ENCODE measurements at regions not wholly inside any gene's neighbourhood (a gene's known extent, or its start where the extent isn't known, plus 50 kb on each side); places are given as distances from the start of the nearest gene placed in this dataset.

DNA sequence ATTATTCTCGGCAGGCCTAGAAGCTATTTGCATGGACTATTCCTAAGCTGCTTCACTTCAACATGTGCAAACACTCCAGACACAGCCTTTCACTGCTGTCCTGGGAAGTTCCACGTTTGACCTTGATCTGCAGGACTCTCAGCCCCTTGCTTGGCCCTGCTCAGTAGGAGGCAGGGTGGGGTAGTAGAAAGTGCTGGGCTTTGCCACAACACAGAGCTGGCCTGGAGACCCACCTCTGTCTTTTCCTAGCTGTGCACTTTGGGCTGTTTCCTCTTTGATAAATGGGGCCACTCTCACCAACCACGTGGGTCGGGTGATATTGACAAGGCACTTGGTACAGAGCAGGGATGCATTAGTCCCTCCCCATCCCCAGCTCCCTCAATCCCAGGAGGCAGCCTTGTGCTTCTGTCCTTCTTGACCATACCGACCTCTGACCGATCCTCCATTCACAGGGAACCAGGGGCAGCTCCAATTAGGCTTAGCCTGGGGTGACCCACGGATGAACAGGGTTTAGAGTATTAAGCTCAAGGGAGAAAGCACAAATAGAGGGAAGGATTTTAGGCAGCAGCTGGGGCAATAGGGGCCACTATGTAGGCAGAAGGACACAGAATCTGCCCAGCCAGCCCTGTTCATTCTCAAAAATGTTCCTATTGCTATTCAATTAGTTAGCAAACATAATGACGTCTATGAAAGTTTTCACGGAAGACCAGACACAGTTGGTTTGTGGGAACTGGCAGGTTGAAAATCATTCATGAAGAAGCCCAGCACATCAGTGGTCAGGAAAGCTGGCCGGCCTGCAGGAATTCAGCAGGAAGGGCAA lies 63.3 kb downstream of the SYNE3 start:
- Histone ChIP-seq H3K9me3 (ENCODE audit: low read length) (no peaks in the 10 kb centered on the region), H3K4me1 (ENCODE audit: insufficient read depth, low read length) (peaks cover 39% of the 10 kb centered on the region), H3K27me3 (ENCODE audit: control insufficient read depth in 1 of 2, insufficient read depth in 2 of 2, low read length in 2 of 2) (no peaks in the 10 kb centered on the region), H3K27ac (ENCODE audit: extremely low read length, insufficient read depth, low read length) (peak overlapping the region; percentile 81), H3K4me3 (replicated peaks in 1 of 3; ENCODE audit: insufficient read depth in 1 of 3, low read depth in 2 of 3, low read length in 3 of 3) (peak overlapping the region in 1 of 3 experiments; percentile 55; a peak in 2 of 6 replicates), H3K4me2 (ENCODE audit: low read depth, low read length) (peak overlapping the region; percentile 62), H4K20me1 (ENCODE audit: insufficient read depth, low read length) (no peaks in the 10 kb centered on the region), H3K36me3 (replicated peaks in 1 of 2; ENCODE audit: control insufficient read depth in 1 of 2, insufficient read depth in 2 of 2, low read length in 2 of 2) (peaks cover 2 to 18% of the 10 kb centered on the region in 2 experiments; a peak in 3 of 5 replicates), H3K79me2 (ENCODE audit: insufficient read depth, low read length) (no peaks in the 10 kb centered on the region), H3K9ac (ENCODE audit: insufficient read depth, low read depth, low read length) (0 out of 2 replicates have a peak overlapping the region, but pooled peaks have one; percentile 14), H2AFZ (ENCODE audit: low read length) (no peak overlapping the region)
- ATAC-seq (peak; percentile 91), FAIRE-seq (peak; percentile 92), DNase-seq (ENCODE audit: low spot score) (peak; percentile 74)
- 54% methylated on average over 7 of the region's 10 CpGs for WGBS (ENCODE audit: low lambda C conversion rate)
- in situ Hi-C loops (cut with HindIII; ENCODE audit: extremely low pct_ligation_motif_present, low pct_unique_long_range_greater_than_20kb) (no loop called here), intact Hi-C loops (cut with micrococcal nuclease; ENCODE audit: unreplicated experiment) (loop anchor here (2.0 kb wide), 1 partner anchor 48 kb away; no protein-coding TSS in a partner anchor)
- ChIA-PET POLR2A (interaction anchor here (0.9 to 3.2 kb wide), 15 partner anchors 9 to 97 kb away, joined by 3 to 75 read pairs (median 8); partner anchors contain the start of genes GLRX5 and SYNE3), CTCF (ENCODE audit: low intra/inter-chr PET ratio, low total read pairs) (interaction anchor here (1.4 kb wide), 1 partner anchor 10 kb away, joined by 3 read pairs; no protein-coding TSS in a partner anchor)
- BruUV-seq (replicated peaks), result no TSS peak
- TF ChIP-seq ZNF878 (CRISPR knock-in tag; IDR thresholded peaks at IDR 0.05) (no peak), SALL1 (CRISPR knock-in tag; IDR thresholded peaks at IDR 0.05) (peak; percentile 84; the same call in 1 of the 2 replicates), ZNF772 (CRISPR knock-in tag; IDR thresholded peaks at IDR 0.05) (0 out of 2 replicates have a peak, but pooled peaks have one; percentile 51), KAT7 (CRISPR knock-in tag; IDR thresholded peaks at IDR 0.05; ENCODE audit: borderline replicate concordance) (0 out of 2 replicates have a peak, but pooled peaks have one; percentile 9), NR2F2 (IDR thresholded peaks at IDR 0.05; ENCODE audit: borderline replicate concordance, low read depth) (peak; percentile 38; the same call in 1 of the 2 replicates), HMG20A (CRISPR knock-in tag; IDR thresholded peaks at IDR 0.05; ENCODE audit: borderline replicate concordance) (0 out of 2 replicates have a peak, but pooled peaks have one; percentile 56), MXI1 (IDR thresholded peaks at IDR 0.05; ENCODE audit: borderline replicate concordance, low read depth, low read length) (peak; percentile 57; the same call in 1 of the 3 replicates), KAT8 (CRISPR knock-in tag; IDR thresholded peaks at IDR 0.05) (peak; percentile 59; the same call in 1 of the 2 replicates), NR2C2 (CRISPR knock-in tag; IDR thresholded peaks at IDR 0.05; ENCODE audit: borderline replicate concordance) (peak; percentile 21; the same call in 1 of the 2 replicates), GATAD2A (CRISPR knock-in tag; IDR thresholded peaks at IDR 0.05) (peak; percentile 84), ADNP (CRISPR knock-in tag; IDR thresholded peaks at IDR 0.05) (0 out of 2 replicates have a peak, but pooled peaks have one; percentile 17), NFE2 (CRISPR knock-in tag; IDR thresholded peaks at IDR 0.05) (no peak)
- TF ChIP-seq, protein P1, sequence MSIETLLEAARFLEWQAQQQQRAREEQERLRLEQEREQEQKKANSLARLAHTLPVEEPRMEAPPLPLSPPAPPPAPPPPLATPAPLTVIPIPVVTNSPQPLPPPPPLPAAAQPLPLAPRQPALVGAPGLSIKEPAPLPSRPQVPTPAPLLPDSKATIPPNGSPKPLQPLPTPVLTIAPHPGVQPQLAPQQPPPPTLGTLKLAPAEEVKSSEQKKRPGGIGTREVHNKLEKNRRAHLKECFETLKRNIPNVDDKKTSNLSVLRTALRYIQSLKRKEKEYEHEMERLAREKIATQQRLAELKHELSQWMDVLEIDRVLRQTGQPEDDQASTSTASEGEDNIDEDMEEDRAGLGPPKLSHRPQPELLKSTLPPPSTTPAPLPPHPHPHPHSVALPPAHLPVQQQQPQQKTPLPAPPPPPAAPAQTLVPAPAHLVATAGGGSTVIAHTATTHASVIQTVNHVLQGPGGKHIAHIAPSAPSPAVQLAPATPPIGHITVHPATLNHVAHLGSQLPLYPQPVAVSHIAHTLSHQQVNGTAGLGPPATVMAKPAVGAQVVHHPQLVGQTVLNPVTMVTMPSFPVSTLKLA (IDR thresholded peaks at IDR 0.05), result peak; percentile 62
- TF ChIP-seq, protein P2, sequence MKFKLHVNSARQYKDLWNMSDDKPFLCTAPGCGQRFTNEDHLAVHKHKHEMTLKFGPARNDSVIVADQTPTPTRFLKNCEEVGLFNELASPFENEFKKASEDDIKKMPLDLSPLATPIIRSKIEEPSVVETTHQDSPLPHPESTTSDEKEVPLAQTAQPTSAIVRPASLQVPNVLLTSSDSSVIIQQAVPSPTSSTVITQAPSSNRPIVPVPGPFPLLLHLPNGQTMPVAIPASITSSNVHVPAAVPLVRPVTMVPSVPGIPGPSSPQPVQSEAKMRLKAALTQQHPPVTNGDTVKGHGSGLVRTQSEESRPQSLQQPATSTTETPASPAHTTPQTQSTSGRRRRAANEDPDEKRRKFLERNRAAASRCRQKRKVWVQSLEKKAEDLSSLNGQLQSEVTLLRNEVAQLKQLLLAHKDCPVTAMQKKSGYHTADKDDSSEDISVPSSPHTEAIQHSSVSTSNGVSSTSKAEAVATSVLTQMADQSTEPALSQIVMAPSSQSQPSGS (CRISPR knock-in tag; IDR thresholded peaks at IDR 0.05), result peak; percentile 64
- TF ChIP-seq, protein P3, sequence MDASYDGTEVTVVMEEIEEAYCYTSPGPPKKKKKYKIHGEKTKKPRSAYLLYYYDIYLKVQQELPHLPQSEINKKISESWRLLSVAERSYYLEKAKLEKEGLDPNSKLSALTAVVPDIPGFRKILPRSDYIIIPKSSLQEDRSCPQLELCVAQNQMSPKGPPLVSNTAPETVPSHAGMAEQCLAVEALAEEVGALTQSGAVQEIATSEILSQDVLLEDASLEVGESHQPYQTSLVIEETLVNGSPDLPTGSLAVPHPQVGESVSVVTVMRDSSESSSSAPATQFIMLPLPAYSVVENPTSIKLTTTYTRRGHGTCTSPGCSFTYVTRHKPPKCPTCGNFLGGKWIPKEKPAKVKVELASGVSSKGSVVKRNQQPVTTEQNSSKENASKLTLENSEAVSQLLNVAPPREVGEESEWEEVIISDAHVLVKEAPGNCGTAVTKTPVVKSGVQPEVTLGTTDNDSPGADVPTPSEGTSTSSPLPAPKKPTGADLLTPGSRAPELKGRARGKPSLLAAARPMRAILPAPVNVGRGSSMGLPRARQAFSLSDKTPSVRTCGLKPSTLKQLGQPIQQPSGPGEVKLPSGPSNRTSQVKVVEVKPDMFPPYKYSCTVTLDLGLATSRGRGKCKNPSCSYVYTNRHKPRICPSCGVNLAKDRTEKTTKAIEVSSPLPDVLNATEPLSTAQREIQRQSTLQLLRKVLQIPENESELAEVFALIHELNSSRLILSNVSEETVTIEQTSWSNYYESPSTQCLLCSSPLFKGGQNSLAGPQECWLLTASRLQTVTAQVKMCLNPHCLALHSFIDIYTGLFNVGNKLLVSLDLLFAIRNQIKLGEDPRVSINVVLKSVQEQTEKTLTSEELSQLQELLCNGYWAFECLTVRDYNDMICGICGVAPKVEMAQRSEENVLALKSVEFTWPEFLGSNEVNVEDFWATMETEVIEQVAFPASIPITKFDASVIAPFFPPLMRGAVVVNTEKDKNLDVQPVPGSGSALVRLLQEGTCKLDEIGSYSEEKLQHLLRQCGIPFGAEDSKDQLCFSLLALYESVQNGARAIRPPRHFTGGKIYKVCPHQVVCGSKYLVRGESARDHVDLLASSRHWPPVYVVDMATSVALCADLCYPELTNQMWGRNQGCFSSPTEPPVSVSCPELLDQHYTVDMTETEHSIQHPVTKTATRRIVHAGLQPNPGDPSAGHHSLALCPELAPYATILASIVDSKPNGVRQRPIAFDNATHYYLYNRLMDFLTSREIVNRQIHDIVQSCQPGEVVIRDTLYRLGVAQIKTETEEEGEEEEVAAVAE (CRISPR knock-in tag; IDR thresholded peaks at IDR 0.05; ENCODE audit: borderline replicate concordance), result 0 out of 2 replicates have a peak, but pooled peaks have one; percentile 20
- TF ChIP-seq, protein P4, sequence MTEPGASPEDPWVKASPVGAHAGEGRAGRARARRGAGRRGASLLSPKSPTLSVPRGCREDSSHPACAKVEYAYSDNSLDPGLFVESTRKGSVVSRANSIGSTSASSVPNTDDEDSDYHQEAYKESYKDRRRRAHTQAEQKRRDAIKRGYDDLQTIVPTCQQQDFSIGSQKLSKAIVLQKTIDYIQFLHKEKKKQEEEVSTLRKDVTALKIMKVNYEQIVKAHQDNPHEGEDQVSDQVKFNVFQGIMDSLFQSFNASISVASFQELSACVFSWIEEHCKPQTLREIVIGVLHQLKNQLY (CRISPR knock-in tag; IDR thresholded peaks at IDR 0.05), result 0 out of 2 replicates have a peak, but pooled peaks have one; percentile 20

Data from HepG2 (cell line).